CD4-positive, alpha-beta T cell treated with Interleukin-15 for 1 hour (primary cell): ENCODE measurements at regions not wholly inside any gene's neighbourhood (a gene's known extent, or its start where the extent isn't known, plus 50 kb on each side); places are given as distances from the start of the nearest gene placed in this dataset.

ENCODE experiments used
- DNase-seq: peaks from one replicate; pipeline ENCODE4 v3.0.0-alpha.2; 2020

DNA sequence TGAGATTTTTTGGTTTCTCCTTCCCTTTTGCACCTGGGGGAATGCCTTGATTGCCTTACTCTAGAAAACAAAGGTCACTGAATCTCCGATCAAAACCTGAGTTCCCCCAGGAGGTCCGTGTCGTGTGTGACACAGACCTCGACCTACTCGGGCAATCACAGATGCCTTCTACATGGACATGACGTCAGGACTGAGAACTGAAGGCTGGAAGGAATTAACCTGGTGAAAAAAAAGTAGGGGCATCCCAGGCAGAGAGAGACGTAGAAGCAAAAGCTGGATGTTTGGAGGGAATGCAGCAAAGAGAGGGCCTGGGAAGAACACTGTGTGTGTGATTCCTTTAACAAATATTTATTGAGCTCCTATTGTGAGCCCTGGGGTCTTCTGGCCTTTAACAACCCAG is 178.0 kb downstream of the PRDM2 start:
- no peak for DNase-seq

DNA sequence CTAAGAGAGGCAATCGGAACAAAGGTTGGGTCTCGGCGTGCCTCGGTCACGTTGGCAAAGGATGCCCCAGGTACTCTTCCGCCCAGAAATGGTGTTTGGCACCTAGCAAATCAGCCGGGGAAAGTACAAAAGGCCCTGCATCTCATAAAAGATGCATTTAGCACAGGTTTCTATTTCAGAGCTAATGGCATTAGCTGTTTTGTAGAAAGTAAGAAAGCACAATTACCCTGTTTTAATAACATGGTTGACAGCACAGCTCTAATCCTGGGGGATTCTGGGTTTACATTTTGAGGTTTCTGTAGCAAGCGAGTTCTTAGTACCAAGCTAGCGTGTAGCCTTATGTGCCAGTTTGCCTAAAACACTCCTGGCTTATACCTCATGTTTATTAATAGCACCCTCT is 178.5 kb downstream of the PRDM2 start:
- no peak for DNase-seq

DNA sequence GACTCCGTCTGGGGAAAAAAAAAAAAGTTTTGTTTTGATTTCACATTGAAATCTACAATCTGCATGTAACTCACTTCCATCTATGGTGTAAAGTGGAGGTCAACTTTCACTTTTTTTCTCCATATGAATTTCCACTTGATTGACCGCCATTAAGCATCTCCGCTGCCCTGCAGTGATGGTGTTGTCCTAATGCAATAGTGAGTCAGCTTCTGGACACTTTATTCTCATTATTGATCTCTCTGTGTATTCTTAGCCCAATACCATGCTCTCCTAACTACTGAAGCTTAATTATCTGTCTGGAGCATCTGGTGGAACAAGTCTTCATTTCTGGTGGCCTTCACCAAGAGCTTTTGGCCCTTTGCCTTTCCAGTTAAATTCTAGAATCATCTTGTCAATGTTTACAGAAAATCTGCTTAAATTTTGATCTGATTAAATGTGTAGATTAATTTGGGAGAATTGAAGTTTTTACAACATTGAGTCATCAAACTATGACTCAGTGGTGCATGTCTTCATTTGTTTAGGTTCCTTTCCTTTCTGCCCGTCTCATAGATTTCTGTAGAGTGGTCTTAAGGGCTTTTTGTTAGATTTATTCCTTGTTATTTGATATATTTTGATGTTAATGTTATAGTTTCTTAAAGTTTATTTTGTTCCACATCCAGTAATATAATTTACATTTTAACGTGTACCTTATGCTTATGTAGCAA is 181.5 kb downstream of the PRDM2 start:
- DNase-seq = no peak

DNA sequence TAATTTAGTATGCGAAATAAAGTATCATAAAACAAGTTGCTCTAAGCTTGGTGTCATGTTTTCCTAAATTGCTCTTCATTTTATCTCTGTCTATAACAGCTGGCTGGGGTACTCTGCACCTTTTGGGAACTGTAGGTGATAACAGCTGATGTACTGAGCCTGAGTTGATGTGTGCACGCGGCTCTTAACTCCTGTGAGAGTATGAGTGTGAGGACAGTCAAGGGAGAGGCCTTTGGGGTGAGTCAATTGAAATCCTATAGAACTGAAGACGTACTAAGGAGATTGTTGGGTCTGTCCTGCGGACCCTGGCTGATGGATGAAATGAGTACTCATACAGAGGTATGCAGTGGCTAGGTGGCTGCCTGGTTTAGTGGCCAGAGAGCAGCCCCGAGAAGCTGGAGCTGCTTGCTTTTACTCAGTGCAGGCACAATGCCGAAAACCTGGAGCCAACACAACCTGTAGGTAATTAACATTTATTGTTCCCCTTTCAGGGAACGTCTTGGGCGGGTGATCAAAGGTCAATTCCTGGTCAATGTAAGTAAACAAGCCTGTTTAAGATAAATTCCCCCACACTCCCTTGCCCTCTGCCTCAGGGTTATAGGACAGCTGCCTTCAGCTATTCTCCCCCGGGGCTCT is 188.5 kb downstream of the PRDM2 start:
- no peak for DNase-seq

DNA sequence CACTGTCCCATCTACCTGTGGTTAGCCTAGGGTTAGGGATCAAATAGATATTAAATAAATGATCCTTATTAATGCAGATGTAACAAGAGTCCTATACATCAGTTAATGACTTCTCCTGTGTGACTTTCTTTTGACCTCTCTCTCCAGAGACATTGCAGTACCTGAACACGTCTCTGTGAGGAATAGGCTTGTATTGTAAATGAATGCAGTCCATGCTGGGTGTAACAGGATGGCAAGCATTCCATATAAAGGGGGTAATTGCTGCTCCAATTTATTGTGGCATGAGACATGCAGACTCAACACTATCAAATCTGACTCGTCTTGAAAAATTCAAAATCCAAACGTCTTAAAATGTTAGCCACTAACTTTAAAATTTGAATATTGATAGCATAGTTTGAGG is 189.5 kb downstream of the PRDM2 start:
- DNase-seq = no peak

DNA sequence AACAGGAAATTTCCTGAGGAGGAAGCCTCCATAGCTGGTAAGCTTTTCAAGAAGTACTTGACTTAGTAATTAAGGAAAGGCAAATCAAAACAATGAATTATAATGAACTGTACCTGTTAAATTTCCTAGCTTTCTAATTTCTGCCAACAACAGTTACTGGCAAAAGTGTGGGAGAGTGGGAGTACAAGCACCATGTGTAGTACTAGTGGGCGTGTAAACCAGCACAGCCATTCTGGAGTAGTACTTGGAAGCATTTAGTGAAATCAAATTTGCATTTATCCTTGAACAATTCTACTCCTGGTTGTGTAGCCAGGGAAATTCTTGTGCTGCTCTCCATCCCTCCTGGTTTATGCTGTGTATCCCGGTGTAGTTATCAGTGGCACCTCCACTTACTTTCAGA is 190.8 kb downstream of the PRDM2 start:
- no peak for DNase-seq

DNA sequence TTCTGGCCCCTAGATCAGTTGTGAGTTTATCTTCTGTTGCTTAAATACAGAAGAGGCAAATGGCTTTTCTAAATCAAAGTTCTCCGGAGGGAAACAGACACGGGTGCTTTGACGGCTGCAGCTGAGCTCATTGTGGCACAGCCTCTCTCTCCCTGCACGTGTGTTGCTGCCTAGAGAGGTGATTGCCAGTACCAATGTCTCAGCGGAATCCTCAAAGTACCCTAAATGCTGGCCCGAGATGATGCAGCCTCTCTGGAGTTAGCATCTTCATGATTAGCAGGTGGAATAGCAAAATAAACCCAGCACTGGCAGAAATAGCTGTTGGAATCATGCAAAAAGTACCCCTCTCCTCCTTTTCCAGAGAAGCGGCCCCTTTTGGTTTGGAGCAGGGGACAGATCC is 192.2 kb downstream of the PRDM2 start:
- DNase-seq = no peak

GRCh38 chr1:13892671-13893325 is 192.8 kb downstream of the PRDM2 start:
- DNase-seq = no peak

GRCh38 chr1:13893409-13893821 is 193.4 kb downstream of the PRDM2 start:
- no peak for DNase-seq

GRCh38 chr1:13896932-13897331 is 196.9 kb downstream of the PRDM2 start:
- no peak for DNase-seq

DNA sequence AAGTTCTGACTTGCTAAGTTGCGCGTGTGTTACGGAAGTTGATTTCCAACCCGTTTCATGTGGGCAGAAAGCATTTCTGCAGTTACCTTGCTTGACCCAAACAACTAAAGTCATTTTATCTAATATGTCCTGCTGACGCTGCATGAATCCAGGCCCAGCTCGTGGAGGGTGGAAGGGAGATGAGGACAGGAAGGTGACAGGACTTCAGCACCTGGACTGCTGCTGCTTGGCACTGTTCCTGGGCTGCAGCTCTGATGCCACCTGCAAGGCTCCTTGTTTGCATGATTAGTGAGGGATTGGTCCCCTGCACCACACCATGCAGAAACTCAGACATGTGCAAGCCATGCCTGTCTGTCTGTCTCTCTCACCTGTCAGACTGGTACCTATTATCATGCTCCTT is 198.4 kb downstream of the PRDM2 start:
- no peak for DNase-seq

DNA sequence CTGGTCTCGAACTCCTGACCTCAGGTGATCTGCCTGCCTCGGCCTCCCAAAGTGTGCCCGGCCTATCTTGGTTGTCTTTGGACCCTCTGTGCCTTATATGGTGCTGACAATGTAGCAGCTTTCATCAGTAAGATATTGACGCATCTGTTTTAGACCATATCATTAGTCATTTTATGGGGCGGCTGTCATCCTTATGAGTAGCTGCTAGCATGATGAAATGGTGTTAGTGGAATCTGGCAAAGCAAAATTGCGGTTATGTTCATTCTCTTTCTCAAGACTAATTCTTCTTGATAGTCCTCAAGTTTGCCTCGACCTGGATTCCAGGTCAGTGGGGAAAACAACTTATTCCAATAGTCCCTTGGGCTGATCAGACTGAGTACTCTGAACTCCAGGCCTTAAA is 199.9 kb downstream of the PRDM2 start:
- DNase-seq = no peak

DNA sequence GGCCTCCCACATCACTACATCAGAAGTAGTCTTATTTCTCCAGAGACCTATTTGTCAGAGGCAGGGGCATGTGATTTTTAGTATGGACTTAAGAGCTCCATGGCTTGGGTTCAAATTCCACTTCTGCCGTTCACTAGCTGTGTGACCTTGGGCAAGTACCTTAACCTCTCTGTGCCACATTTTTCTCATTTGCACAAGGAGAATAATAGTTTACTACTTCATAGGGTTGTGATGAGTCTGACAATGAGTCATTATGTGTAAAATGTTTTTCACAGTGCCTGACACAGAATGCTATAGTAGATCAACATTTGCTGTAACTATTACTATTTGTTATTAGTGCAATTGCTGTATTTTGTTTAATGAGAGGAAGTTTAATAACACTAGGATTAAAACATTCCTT is 200.6 kb downstream of the PRDM2 start:
- no peak for DNase-seq

- DNase-seq = no peak
Measured at GRCh38 chr1:13901039-13901438, 201.1 kb downstream of the PRDM2 start.

DNA sequence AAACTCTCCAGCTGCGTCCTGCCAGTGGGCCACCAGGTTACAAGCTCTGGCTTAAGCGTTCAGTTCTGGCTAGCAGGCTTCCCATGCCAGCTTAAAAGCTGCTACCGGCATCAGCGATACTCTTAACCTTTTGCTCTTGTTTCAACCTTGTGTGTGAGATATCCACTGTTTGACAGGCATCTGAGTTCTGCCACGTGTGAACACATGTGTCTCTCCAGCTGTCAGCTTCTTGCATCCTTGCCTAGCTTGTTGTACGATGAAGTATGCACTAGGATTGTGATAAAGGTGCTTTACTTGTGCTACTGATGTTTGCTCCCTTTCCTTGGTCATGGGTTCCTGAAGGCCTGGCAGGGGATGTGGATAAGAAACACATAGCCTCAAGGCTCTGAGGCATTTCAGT is 201.6 kb downstream of the PRDM2 start:
- no peak for DNase-seq

DNA sequence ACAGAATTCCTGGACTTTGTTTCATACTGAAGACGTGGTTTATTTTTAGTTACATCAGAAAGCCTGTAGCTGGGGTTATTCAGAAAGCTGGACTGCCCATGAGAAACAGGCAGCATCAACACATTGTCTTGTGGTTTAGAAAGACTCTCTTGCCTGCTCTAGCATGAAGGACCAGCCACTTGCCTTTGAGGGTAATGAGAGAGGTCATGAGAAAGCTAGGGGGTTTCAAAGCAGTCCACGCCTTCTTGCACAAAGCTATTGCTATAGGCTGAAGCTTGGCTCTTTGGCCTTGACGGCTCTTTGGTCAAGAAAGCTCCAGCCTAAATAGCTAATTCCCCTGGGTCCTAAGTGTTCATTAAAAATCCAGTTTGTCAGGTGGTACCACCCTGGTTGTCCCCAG is 208.1 kb downstream of the PRDM2 start:
- no peak for DNase-seq

GRCh38 chr1:13911697-13912619 is 212.0 kb downstream of the PRDM2 start:
- DNase-seq = no peak

DNA sequence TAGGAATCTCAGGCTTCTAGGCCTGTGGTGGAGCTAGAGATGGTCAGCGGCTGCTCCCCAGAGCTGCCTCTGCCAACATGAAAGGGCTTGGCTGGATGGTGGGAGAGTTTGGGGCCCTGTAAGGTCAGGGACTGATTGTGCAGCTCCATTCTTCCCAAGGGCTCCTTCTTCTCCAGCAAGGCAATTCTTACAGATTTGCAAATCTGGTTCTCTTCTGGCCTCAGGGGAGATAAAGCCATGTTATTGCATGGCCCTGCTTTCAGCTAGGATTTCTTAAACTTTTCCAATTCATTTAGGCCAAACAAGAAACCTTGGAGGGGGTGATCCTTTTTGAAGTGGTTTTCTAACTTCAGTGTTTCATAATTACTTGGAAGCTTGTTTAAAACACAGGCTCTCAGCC is 213.4 kb downstream of the PRDM2 start:
- no peak for DNase-seq

- no peak for DNase-seq
Measured at GRCh38 chr1:13916530-13916929, 216.5 kb downstream of the PRDM2 start.

- no peak for DNase-seq
Measured at GRCh38 chr1:13917607-13918006, 217.6 kb downstream of the PRDM2 start.

- no peak for DNase-seq
Measured at GRCh38 chr1:13918862-13919261, 218.9 kb downstream of the PRDM2 start.

GRCh38 chr1:13921190-13921589 is 221.2 kb downstream of the PRDM2 start:
- no peak for DNase-seq

DNA sequence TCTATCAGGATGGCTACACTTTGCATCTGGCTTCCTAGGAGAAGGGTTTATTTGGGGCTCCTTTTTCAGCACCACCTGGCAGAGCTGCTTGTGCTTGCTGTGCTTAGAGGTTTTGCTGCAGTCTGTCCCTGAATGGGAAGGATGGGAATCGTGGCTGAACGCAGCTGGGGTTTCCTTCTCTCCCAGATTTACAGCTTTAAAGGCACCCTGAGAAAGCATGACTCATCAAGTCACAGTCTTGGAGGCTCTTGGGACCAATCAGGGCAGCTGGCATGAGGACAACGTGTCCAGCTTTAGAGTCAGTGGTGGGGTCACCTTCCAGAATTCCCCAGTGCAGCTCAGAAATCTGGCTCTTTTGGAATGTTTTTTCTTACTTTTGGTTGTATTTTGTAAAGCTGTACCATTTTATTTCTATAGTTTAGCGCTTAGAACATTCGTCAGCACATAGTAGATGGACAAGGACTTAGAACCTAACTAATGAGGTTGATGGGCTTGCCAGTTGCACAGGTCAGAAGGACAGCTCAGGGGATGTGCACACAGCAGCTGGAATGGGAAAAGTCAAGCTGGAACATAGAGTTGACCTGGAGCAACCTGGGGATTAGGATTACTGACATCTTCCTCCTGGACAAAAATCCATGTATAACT is 222.6 kb downstream of the PRDM2 start:
- no peak for DNase-seq
